Suppressor macrophage treated with lipopolysaccharide for 1 hour (primary cell): ENCODE measurements at regions not wholly inside any gene's neighbourhood (a gene's known extent, or its start where the extent isn't known, plus 50 kb on each side); places are given as distances from the start of the nearest gene placed in this dataset.

Experiments used
- DNase-seq, 3 donors: peaks; one replicate each; pipeline ENCODE4 v3.0.0-alpha.2; 2020 to 2022

GRCh38 chrX:120819126-120819525, 56.5 kb downstream of the CT47B1 start:
- no peak for DNase-seq

- DNase-seq = no peak
Measured at GRCh38 chrX:120813982-120814381, 61.7 kb downstream of the CT47B1 start.

- no peak for DNase-seq
Measured at GRCh38 chrX:120801426-120801825, 74.2 kb downstream of the CT47B1 start.

- peak in 1 of 3 donors; percentile 19 for DNase-seq
Measured at GRCh38 chrX:120797188-120797851, 78.3 kb downstream of the CT47B1 start.

GRCh38 chrX:120795301-120795700, 80.4 kb downstream of the CT47B1 start:
- DNase-seq = no peak

GRCh38 chrX:120794525-120794975, 81.1 kb downstream of the CT47B1 start:
- peak in 1 of 3 donors; percentile 25 for DNase-seq

- no peak for DNase-seq
Measured at GRCh38 chrX:120793098-120793497, 82.6 kb downstream of the CT47B1 start.

GRCh38 chrX:120791013-120791643, 84.5 kb downstream of the CT47B1 start:
- DNase-seq = peak; percentile 21 to 39 (median 31)

GRCh38 chrX:120790552-120790951, 85.1 kb downstream of the CT47B1 start:
- no peak for DNase-seq

- peak; percentile 54 to 74 (median 69) for DNase-seq
Measured at GRCh38 chrX:120790118-120790517, 85.5 kb downstream of the CT47B1 start.

GRCh38 chrX:120781403-120781802, 94.3 kb downstream of the CT47B1 start:
- DNase-seq = no peak

GRCh38 chrX:120775959-120776358, 99.7 kb downstream of the CT47B1 start:
- no peak for DNase-seq

- peak in 2 of 3 donors; percentile 13 to 38 for DNase-seq
Measured at GRCh38 chrX:120774606-120775005, 101.1 kb downstream of the CT47B1 start.

GRCh38 chrX:120773801-120774200, 101.9 kb downstream of the CT47B1 start:
- no peak for DNase-seq

- peak; percentile 15 to 35 (median 34) for DNase-seq
Measured at GRCh38 chrX:120769576-120770341, 105.9 kb downstream of the CT47B1 start.

GRCh38 chrX:120768681-120769080, 107.0 kb downstream of the CT47B1 start:
- DNase-seq = no peak

GRCh38 chrX:120768254-120768653, 107.4 kb downstream of the CT47B1 start:
- no peak for DNase-seq

GRCh38 chrX:120763269-120763668, 112.4 kb downstream of the CT47B1 start:
- no peak for DNase-seq

- DNase-seq = no peak
Measured at GRCh38 chrX:120761810-120762209, 113.9 kb downstream of the CT47B1 start.

GRCh38 chrX:120759685-120760084, 116.0 kb downstream of the CT47B1 start:
- no peak for DNase-seq

GRCh38 chrX:120755066-120755846, 120.4 kb downstream of the CT47B1 start:
- peak in 2 of 3 donors; percentile 17 to 20 for DNase-seq

GRCh38 chrX:120753413-120754251, 122.0 kb downstream of the CT47B1 start:
- no peak for DNase-seq
